ENCODE measurements at regions not wholly inside any gene's neighbourhood (a gene's known extent, or its start where the extent isn't known, plus 50 kb on each side); places are given as distances from the start of the nearest gene placed in this dataset.
A peak's percentile ranks its signal among the peaks of the same experiment; 100 is the strongest.
"Not testable (repeated sequence)": the region's sequence is repeated elsewhere in the genome, so short reads cannot be mapped to it uniquely, and the experiment has no call there.

GRCh38 chr4:3878678-3879077 lies 112.5 kb downstream of the ADRA2C start:
- WGBS, 5 donors = 73 to 95% (median 84%) methylated on average over 2 of the region's 2 CpGs
- H3K27me3 ChIP-seq (replicated peaks in 1 of 7) = peaks cover 0 to 94% (median 47%) of the 10 kb centered on the region in 7 donors
- intact Hi-C loops (cut with DNase I; ENCODE audit: low total_unique reads) = no loop called here
- H3K4me1 ChIP-seq = peaks cover 11 to 24% (median 17%) of the 10 kb centered on the region in 6 donors
- DNase-seq = no peak
- H3K36me3 ChIP-seq = no peaks in the 10 kb centered on the region
- no peak overlapping the region for H3K4me3 ChIP-seq
- no peak overlapping the region for H3K27ac ChIP-seq
- TF ChIP-seq POLR2AphosphoS5 (IDR thresholded peaks at IDR 0.05) = no peak
- TF ChIP-seq, protein P1, sequence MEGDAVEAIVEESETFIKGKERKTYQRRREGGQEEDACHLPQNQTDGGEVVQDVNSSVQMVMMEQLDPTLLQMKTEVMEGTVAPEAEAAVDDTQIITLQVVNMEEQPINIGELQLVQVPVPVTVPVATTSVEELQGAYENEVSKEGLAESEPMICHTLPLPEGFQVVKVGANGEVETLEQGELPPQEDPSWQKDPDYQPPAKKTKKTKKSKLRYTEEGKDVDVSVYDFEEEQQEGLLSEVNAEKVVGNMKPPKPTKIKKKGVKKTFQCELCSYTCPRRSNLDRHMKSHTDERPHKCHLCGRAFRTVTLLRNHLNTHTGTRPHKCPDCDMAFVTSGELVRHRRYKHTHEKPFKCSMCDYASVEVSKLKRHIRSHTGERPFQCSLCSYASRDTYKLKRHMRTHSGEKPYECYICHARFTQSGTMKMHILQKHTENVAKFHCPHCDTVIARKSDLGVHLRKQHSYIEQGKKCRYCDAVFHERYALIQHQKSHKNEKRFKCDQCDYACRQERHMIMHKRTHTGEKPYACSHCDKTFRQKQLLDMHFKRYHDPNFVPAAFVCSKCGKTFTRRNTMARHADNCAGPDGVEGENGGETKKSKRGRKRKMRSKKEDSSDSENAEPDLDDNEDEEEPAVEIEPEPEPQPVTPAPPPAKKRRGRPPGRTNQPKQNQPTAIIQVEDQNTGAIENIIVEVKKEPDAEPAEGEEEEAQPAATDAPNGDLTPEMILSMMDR (IDR thresholded peaks at IDR 0.05 in 8 of 11, conservative IDR thresholded peaks at IDR 0.05 in 3 of 11) = no peak
- no peak for TF ChIP-seq POLR2A (IDR thresholded peaks at IDR 0.05)
- H3K9me3 ChIP-seq = peaks cover 0 to 20% (median 11%) of the 10 kb centered on the region in 8 donors

DNA sequence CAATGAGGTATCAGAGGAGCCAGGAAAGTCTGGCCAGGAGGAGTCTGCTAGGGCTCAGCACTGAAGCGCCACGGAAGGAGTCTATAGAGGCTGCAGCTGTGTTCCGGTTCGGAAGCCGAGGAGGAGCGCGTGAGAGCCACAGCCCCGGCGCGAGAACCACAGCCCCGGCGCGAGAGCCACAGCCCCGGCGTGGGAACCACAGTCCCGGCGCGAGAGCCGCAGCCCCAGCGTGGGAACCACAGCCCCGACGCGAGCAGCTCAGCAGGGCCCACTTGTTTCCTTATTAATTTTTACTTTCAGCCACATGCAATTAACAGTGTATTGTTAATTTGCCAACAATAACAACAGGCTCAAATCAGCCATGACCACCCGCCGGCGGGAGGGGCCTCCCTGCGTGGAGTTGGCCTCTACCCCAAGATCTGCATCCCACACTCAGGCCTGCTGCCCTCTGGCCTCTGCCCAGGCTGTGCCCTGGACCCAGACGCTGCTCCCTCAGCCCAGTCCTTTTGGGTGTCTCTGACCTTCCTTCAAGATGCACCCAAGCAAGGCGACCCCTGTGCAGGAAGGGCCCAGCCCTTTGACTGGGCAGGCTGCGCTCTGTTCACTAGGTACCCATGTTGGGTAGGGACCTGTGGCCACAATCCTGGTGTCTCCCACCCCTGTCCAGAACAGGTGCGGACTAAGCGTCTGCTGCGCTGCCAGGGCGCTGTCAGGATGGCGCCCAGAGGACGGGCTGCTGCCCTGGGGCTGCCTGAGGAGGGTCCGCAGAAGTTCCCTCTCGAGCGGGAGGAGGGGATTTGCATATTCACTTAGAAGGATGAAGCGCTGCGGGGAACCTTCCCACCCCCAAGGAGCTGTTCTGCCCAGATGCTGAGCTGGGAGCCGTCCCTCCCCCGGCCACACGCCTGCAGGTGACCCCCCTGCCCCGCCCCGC lies 113.8 kb downstream of the ADRA2C start:
- WGBS, 5 donors = 4 to 13% (median 8%) methylated on average over 31 to 46 of the region's 46 CpGs
- intact Hi-C loops (cut with DNase I; ENCODE audit: low total_unique reads) = no loop called here
- peak; percentile 83 for DNase-seq

GRCh38 chr4:3880615-3881120 lies 114.5 kb downstream of the ADRA2C start:
- intact Hi-C loops (cut with DNase I; ENCODE audit: low total_unique reads) = no loop called here
- peaks cover 0 to 91% (median 35%) of the 10 kb centered on the region in 7 donors for H3K27me3 ChIP-seq (replicated peaks in 1 of 7)
- peaks cover 11 to 24% (median 17%) of the 10 kb centered on the region in 6 donors for H3K4me1 ChIP-seq
- WGBS, 5 donors = 5 to 11% (median 8%) methylated on average over 16 to 18 of the region's 18 CpGs
- H3K27ac ChIP-seq = no peak overlapping the region
- no peaks in the 10 kb centered on the region for H3K36me3 ChIP-seq
- peak; percentile 93 for DNase-seq
- peak overlapping the region in 6 of 8 donors; percentile 0 to 58 (median 16) for H3K4me3 ChIP-seq
- peaks cover 0 to 20% (median 11%) of the 10 kb centered on the region in 8 donors for H3K9me3 ChIP-seq
- TF ChIP-seq, protein P1 (IDR thresholded peaks at IDR 0.05 in 8 of 11, conservative IDR thresholded peaks at IDR 0.05 in 3 of 11) = peak; percentile 58 to 86 (median 72)
- TF ChIP-seq POLR2A (IDR thresholded peaks at IDR 0.05) (no peak), POLR2AphosphoS5 (IDR thresholded peaks at IDR 0.05) (peak in 2 of 3 donors; percentile 39 to 51)

More for the DNA sequence above, 113.8 kb downstream of the ADRA2C start:
- TF ChIP-seq, protein P1 (IDR thresholded peaks at IDR 0.05 in 8 of 11, conservative IDR thresholded peaks at IDR 0.05 in 3 of 11) = no peak
- no peak for TF ChIP-seq POLR2A (IDR thresholded peaks at IDR 0.05)
- peak in 2 of 3 donors; percentile 37 to 51 for TF ChIP-seq POLR2AphosphoS5 (IDR thresholded peaks at IDR 0.05)
- H3K4me1 ChIP-seq = peaks cover 11 to 24% (median 17%) of the 10 kb centered on the region in 6 donors
- peaks cover 0 to 91% (median 35%) of the 10 kb centered on the region in 7 donors for H3K27me3 ChIP-seq (replicated peaks in 1 of 7)
- H3K27ac ChIP-seq = peak overlapping the region in 3 of 8 donors; percentile 7 to 38 (median 24)
- H3K9me3 ChIP-seq = peaks cover 0 to 20% (median 11%) of the 10 kb centered on the region in 8 donors
- no peaks in the 10 kb centered on the region for H3K36me3 ChIP-seq
- peak overlapping the region in 6 of 8 donors; percentile 0 to 58 (median 16) for H3K4me3 ChIP-seq

DNA sequence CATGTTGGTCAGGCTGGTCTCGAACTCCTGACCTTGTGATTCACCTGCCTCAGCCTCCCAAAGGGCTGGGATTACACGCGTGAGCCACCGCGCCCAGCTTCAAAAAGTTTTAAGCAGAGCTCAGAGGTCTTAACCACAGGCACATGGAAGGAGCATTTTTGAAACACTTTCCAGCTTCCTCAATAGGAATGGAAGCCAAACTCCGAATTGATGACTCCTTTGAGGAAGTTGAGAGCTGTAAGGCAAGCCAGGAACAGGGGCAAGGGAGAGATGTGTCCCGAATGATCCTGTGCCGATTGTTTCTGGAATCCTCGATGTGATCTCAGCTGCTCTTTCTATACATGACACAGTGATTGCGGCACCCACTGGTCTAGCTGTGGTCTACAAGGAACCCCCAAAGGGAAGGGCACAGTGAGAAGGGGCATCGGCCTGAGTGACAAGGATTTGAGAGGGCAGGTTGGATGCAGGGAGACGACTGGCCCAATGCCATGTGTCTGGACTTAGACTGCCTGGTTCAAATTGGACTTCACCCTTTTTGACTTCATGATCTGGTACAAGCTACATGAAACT lies 116.2 kb downstream of the ADRA2C start:
- 77 to 90% (median 82%) methylated on average over 12 of the region's 12 CpGs for WGBS, 5 donors
- H3K4me3 ChIP-seq; H3K27ac ChIP-seq; intact Hi-C loops (cut with DNase I; ENCODE audit: low total_unique reads); DNase-seq; H3K36me3 ChIP-seq: not testable (repeated sequence)
- Histone ChIP-seq H3K27me3 (replicated peaks in 1 of 7) (peaks cover 0 to 77% (median 35%) of the 10 kb centered on the region in 7 donors), H3K4me1 (peaks cover 11 to 24% (median 17%) of the 10 kb centered on the region in 6 donors), H3K9me3 (peaks cover 0 to 14% (median 11%) of the 10 kb centered on the region in 8 donors)

- H3K9me3 ChIP-seq; H3K4me3 ChIP-seq; H3K36me3 ChIP-seq; H3K27ac ChIP-seq; DNase-seq; intact Hi-C loops (cut with DNase I; ENCODE audit: low total_unique reads): not testable (repeated sequence)
- peaks cover 11 to 19% (median 16%) of the 10 kb centered on the region in 6 donors for H3K4me1 ChIP-seq
- peaks cover 0 to 59% (median 25%) of the 10 kb centered on the region in 7 donors for H3K27me3 ChIP-seq (replicated peaks in 1 of 7)
- 62 to 79% (median 73%) methylated on average over 5 of the region's 5 CpGs for WGBS, 5 donors
Measured at GRCh38 chr4:3884261-3884660, 118.1 kb downstream of the ADRA2C start.

Data from spleen (tissue), 11 donors.